ENCODE measurements at regions not wholly inside any gene's neighbourhood (a gene's known extent, or its start where the extent isn't known, plus 50 kb on each side); places are given as distances from the start of the nearest gene placed in this dataset.

- H3K4me3 ChIP-seq: no peak overlapping the region
- 87% methylated on average over 6 of the region's 6 CpGs for WGBS (ENCODE audit: low lambda C conversion rate, missing lambda C conversion rate)
- no peaks in the 10 kb centered on the region for H3K36me3 ChIP-seq (replicated peaks; ENCODE audit: insufficient read depth, low read depth)
- TF ChIP-seq EZH2phosphoT487 (IDR thresholded peaks at IDR 0.05; ENCODE audit: low read depth, severe bottlenecking, unreplicated experiment) (no peak), CTCF (IDR thresholded peaks at IDR 0.05; ENCODE audit: poor library complexity) (no peak), EZH2 (IDR thresholded peaks at IDR 0.05; ENCODE audit: borderline replicate concordance) (no peak)
- H3K9me3 ChIP-seq (ENCODE audit: low read depth): no peaks in the 10 kb centered on the region
- no peaks in the 10 kb centered on the region for H3K79me2 ChIP-seq
- H3K4me1 ChIP-seq (ENCODE audit: insufficient read depth): no peaks in the 10 kb centered on the region
- H3K27me3 ChIP-seq: no peaks in the 10 kb centered on the region
- no peaks in the 10 kb centered on the region for H3K9me2 ChIP-seq (replicated peaks; ENCODE audit: insufficient read depth)
- no peak overlapping the region for H3K27ac ChIP-seq
- no peak overlapping the region for H2AFZ ChIP-seq
- DNase-seq (ENCODE audit: low spot score): no peak
- no peak overlapping the region for H3K4me2 ChIP-seq
- H4K20me1 ChIP-seq (ENCODE audit: insufficient read depth, poor library complexity, severe bottlenecking): no peaks in the 10 kb centered on the region
These were observed 119.9 kb downstream of the SYF2 start for GRCh38 chr1:25112400-25112799.

DNA sequence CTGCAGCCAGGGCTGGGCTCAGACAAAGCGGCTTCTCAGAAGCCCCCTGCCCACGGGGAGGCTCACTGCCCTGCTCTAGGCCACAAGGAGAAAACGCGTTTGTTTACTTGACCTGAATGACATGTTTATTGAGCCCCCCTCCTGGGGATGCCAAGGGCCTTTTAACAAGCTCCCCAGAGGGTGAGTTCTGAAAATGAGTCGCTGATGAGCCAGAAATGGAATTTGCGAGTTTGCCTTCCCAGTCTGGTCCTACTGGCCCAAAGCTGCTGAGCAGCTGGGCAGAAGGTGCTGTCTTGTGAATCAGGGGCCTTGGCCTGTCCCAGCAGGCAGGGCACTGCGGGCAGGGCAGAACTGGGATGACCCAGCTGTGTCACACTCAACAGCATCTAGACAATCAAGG, 120.6 kb downstream of the SYF2 start:
- H3K9me2 ChIP-seq (replicated peaks; ENCODE audit: insufficient read depth): no peaks in the 10 kb centered on the region

GRCh38 chr1:25110485-25110884, 121.8 kb downstream of the SYF2 start:
- no peak for TF ChIP-seq EZH2 (IDR thresholded peaks at IDR 0.05; ENCODE audit: borderline replicate concordance)
- no peak for TF ChIP-seq EZH2phosphoT487 (IDR thresholded peaks at IDR 0.05; ENCODE audit: low read depth, severe bottlenecking, unreplicated experiment)
- TF ChIP-seq CTCF (IDR thresholded peaks at IDR 0.05; ENCODE audit: poor library complexity): no peak
- Histone ChIP-seq H3K27me3 (no peaks in the 10 kb centered on the region), H3K9me2 (replicated peaks; ENCODE audit: insufficient read depth) (no peaks in the 10 kb centered on the region), H4K20me1 (ENCODE audit: insufficient read depth, poor library complexity, severe bottlenecking) (no peaks in the 10 kb centered on the region), H3K9me3 (ENCODE audit: low read depth) (no peaks in the 10 kb centered on the region), H3K4me3 (no peak overlapping the region), H3K36me3 (replicated peaks; ENCODE audit: insufficient read depth, low read depth) (no peaks in the 10 kb centered on the region), H3K79me2 (no peaks in the 10 kb centered on the region), H3K4me1 (ENCODE audit: insufficient read depth) (no peaks in the 10 kb centered on the region), H2AFZ (no peak overlapping the region), H3K4me2 (no peak overlapping the region), H3K27ac (no peak overlapping the region)
- WGBS (ENCODE audit: low lambda C conversion rate, missing lambda C conversion rate): 96% methylated on average over 7 of the region's 7 CpGs
- DNase-seq (ENCODE audit: low spot score): no peak

More for the DNA sequence above, 120.6 kb downstream of the SYF2 start:
- Histone ChIP-seq H3K4me1 (ENCODE audit: insufficient read depth) (no peaks in the 10 kb centered on the region), H2AFZ (no peak overlapping the region), H3K4me2 (no peak overlapping the region), H3K27me3 (no peaks in the 10 kb centered on the region), H3K9me3 (ENCODE audit: low read depth) (no peaks in the 10 kb centered on the region), H3K36me3 (replicated peaks; ENCODE audit: insufficient read depth, low read depth) (no peaks in the 10 kb centered on the region), H3K79me2 (no peaks in the 10 kb centered on the region), H4K20me1 (ENCODE audit: insufficient read depth, poor library complexity, severe bottlenecking) (no peaks in the 10 kb centered on the region), H3K27ac (no peak overlapping the region), H3K4me3 (no peak overlapping the region)
- TF ChIP-seq EZH2 (IDR thresholded peaks at IDR 0.05; ENCODE audit: borderline replicate concordance) (no peak), CTCF (IDR thresholded peaks at IDR 0.05; ENCODE audit: poor library complexity) (no peak), EZH2phosphoT487 (IDR thresholded peaks at IDR 0.05; ENCODE audit: low read depth, severe bottlenecking, unreplicated experiment) (no peak)
- WGBS (ENCODE audit: low lambda C conversion rate, missing lambda C conversion rate): 40% methylated on average over 7 of the region's 7 CpGs
- DNase-seq (ENCODE audit: low spot score): no peak

- Histone ChIP-seq H3K27ac (no peak overlapping the region), H3K4me1 (ENCODE audit: insufficient read depth) (no peaks in the 10 kb centered on the region), H3K27me3 (no peaks in the 10 kb centered on the region), H3K4me3 (no peak overlapping the region), H3K4me2 (no peak overlapping the region), H4K20me1 (ENCODE audit: insufficient read depth, poor library complexity, severe bottlenecking) (no peaks in the 10 kb centered on the region), H3K36me3 (replicated peaks; ENCODE audit: insufficient read depth, low read depth) (no peaks in the 10 kb centered on the region), H3K9me3 (ENCODE audit: low read depth) (no peaks in the 10 kb centered on the region), H3K9me2 (replicated peaks; ENCODE audit: insufficient read depth) (no peaks in the 10 kb centered on the region), H3K79me2 (no peaks in the 10 kb centered on the region), H2AFZ (no peak overlapping the region)
- no peak for TF ChIP-seq EZH2phosphoT487 (IDR thresholded peaks at IDR 0.05; ENCODE audit: low read depth, severe bottlenecking, unreplicated experiment)
- WGBS (ENCODE audit: low lambda C conversion rate, missing lambda C conversion rate): 94% methylated on average over 5 of the region's 5 CpGs
- no peak for DNase-seq (ENCODE audit: low spot score)
These were observed 122.3 kb downstream of the SYF2 start for GRCh38 chr1:25110036-25110435.
